Esophagus muscularis mucosa (tissue), 4 donors: ENCODE measurements at regions not wholly inside any gene's neighbourhood (a gene's known extent, or its start where the extent isn't known, plus 50 kb on each side); places are given as distances from the start of the nearest gene placed in this dataset.
A peak's percentile ranks its signal among the peaks of the same experiment; 100 is the strongest.

Experiments used
- DNase-seq: peaks from one replicate; pipeline ENCODE4 v3.0.0-alpha.2; 2017; ENCODE audit errors: extremely low spot score
- H3K27ac ChIP-seq, 4 donors: fragments of 200-600 bp; sonication (generic); replicated peaks in 1 of 4; 1 replicate in 3 of 4; 2 replicates in 1 of 4; pipeline ENCODE4 v1.5.1; 2016 to 2019; ENCODE audit warnings: mild to moderate bottlenecking in 1 of 4
- H3K27me3 ChIP-seq, 4 donors: fragments of 200-600 bp; sonication (generic); one replicate each; pipeline versions ENCODE4 v1.5.1 to v1.6.0; 2016 to 2019
- H3K36me3 ChIP-seq, 4 donors: fragments of 200-600 bp; sonication (generic); one replicate each; pipeline ENCODE4 v1.5.1; 2016 to 2019
- H3K4me1 ChIP-seq, 4 donors: fragments of 200-600 bp; sonication (generic); one replicate each; pipeline ENCODE4 v1.5.1; 2016 to 2019
- H3K4me3 ChIP-seq, 4 donors: fragments of 200-600 bp; sonication (generic); 1 replicate in 2 of 4; 2 replicates in 2 of 4; pipeline ENCODE4 v1.5.1; 2016 to 2019; ENCODE audit warnings: mild to moderate bottlenecking in 4 of 4, moderate library complexity in 1 of 4
- H3K9me3 ChIP-seq, 4 donors: fragments of 200-600 bp; sonication (generic); 1 replicate in 3 of 4; 2 replicates in 1 of 4; pipeline ENCODE4 v1.5.1; 2016 to 2019
- EP300 ChIP-seq: sonication (generic); formaldehyde crosslinking; IDR thresholded peaks from one replicate; pipeline ENCODE4 v1.6.1; 2017; ENCODE audit warnings: antibody characterized with exemption
- POLR2A ChIP-seq: fragments of 450-650 bp; IDR thresholded peaks from one replicate; pipeline ENCODE4 v1.6.1; 2017; ENCODE audit warnings: antibody characterized with exemption, moderate library complexity, mild to moderate bottlenecking, low read depth
- POLR2AphosphoS5 ChIP-seq, 2 donors: sonication (generic); formaldehyde crosslinking; IDR thresholded peaks; one replicate each; pipeline ENCODE4 v1.6.1; 2017; ENCODE audit warnings: antibody characterized with exemption in 2 of 2
- WGBS: methylation state at CpG from one replicate; pipeline ENCODE4 v1.1.5; 2018; 5-methylcytosine and 5-hydroxymethylcytosine counted together
- intact Hi-C: fragments of 100-400 bp; cut with DNase I; formaldehyde crosslinking; loops from one replicate; pipeline ENCODE4 v1.15.1; 2023
- TF ChIP-seq, protein P1 (sequence below), 3 experiments: fragments of 200-600 bp in 2 of 3; fragments of 450-650 bp in 1 of 3; sonication (generic) in 2 of 3; IDR thresholded peaks; one replicate each; pipeline ENCODE4 v1.5.1; 2017 to 2019; ENCODE audit warnings: antibody characterized with exemption in 3 of 3, mild to moderate bottlenecking in 2 of 3, moderate library complexity in 1 of 3

DNA sequence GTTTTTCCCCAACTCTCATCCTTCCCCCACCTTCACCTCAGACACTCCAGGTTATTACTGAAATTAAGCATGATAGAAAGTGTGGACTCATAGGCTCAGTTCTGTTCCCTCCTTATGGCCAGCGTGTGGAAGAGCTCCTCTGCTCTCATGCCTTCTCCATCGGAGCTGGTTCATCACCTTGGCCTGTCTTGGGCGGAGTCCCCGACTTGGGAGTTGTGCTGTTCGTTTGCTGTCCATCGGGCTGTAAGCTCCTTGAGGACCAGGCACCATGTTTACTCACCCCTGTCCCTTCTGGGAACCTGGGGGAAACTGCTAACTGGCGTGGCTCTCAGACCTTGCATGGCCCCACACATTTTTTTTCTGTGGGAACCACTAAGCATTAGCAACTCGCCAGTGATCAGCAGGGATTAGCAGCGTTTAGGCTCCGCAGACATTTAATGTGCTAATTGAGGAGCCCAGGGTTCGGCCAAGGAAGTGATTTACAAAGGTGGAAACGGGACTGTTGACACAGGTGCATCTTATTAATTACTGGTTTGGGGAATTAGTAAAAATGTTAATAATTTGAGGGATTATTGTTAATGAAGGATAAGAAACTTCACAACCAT lies 123.8 kb downstream of the TM9SF2 start:
- H3K4me3 ChIP-seq: no peak overlapping the region
- no peaks in the 10 kb centered on the region for H3K9me3 ChIP-seq
- no peak overlapping the region for H3K27ac ChIP-seq
- H3K27me3 ChIP-seq: no peaks in the 10 kb centered on the region
- H3K4me1 ChIP-seq: peaks cover 4 to 43% (median 38%) of the 10 kb centered on the region in 4 donors
- intact Hi-C loops: no loop called here
- 90% methylated on average over 11 of the region's 12 CpGs for WGBS
- no peaks in the 10 kb centered on the region for H3K36me3 ChIP-seq
- TF ChIP-seq POLR2AphosphoS5 (IDR thresholded peaks at IDR 0.05) (no peak), POLR2A (no peak), EP300 (no peak)
- TF ChIP-seq, protein P1, sequence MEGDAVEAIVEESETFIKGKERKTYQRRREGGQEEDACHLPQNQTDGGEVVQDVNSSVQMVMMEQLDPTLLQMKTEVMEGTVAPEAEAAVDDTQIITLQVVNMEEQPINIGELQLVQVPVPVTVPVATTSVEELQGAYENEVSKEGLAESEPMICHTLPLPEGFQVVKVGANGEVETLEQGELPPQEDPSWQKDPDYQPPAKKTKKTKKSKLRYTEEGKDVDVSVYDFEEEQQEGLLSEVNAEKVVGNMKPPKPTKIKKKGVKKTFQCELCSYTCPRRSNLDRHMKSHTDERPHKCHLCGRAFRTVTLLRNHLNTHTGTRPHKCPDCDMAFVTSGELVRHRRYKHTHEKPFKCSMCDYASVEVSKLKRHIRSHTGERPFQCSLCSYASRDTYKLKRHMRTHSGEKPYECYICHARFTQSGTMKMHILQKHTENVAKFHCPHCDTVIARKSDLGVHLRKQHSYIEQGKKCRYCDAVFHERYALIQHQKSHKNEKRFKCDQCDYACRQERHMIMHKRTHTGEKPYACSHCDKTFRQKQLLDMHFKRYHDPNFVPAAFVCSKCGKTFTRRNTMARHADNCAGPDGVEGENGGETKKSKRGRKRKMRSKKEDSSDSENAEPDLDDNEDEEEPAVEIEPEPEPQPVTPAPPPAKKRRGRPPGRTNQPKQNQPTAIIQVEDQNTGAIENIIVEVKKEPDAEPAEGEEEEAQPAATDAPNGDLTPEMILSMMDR (IDR thresholded peaks at IDR 0.05): no peak
- DNase-seq: no peak

DNA sequence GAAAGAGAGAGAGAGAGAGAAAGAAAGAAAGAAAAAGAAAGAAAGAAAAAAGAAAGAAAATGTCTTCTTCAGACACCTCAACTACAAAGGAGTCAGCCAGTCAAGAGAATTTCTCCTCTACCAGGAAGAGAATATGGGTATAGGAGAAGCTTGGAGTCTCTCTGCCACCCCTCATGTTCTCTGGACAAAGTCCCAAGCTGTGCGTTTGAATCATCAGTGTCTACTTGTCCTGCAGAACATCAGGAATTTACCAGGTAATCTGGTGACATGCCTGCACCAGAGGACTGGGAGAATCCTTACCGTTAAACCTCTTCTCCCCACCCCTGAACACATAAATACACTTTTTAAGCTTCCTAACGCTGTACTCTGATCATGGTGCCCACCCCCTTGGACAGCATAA lies 119.5 kb downstream of the TM9SF2 start:
- no peak overlapping the region for H3K4me3 ChIP-seq
- no peak overlapping the region for H3K27ac ChIP-seq
- no peak for DNase-seq
- peaks cover 7 to 29% (median 18%) of the 10 kb centered on the region in 4 donors for H3K4me1 ChIP-seq
- TF ChIP-seq EP300: no peak
- TF ChIP-seq POLR2AphosphoS5 (IDR thresholded peaks at IDR 0.05): no peak
- no peak for TF ChIP-seq POLR2A
- TF ChIP-seq, protein P1 (IDR thresholded peaks at IDR 0.05): no peak
- H3K36me3 ChIP-seq: no peaks in the 10 kb centered on the region
- intact Hi-C loops: no loop called here
- H3K9me3 ChIP-seq: no peaks in the 10 kb centered on the region
- H3K27me3 ChIP-seq: no peaks in the 10 kb centered on the region
- WGBS: 82% methylated on average over 3 of the region's 3 CpGs

DNA sequence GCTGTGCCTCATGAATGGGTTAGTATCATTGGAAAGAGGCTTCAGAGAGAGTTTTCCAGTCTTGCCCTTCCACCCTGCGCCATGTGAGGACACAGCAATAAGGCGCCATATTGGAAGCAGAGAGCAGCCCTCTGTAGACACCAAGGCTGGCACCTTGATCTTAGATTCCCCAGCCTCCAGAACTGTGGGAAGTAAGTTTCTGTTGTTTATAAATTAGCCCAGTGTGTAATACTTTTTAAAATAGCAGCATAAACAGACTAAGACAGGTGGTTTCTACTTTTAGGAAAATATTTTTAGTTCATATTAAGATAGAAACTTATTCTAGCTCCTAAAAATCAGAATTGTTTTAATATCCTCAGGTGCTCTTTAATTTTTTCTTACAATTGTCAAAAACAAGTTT lies 117.9 kb downstream of the TM9SF2 start:
- no peaks in the 10 kb centered on the region for H3K27me3 ChIP-seq
- WGBS: 93% methylated on average over 2 of the region's 2 CpGs
- no peak for DNase-seq
- no peaks in the 10 kb centered on the region for H3K9me3 ChIP-seq
- no peaks in the 10 kb centered on the region for H3K36me3 ChIP-seq
- no peak for TF ChIP-seq EP300
- no peak for TF ChIP-seq POLR2AphosphoS5 (IDR thresholded peaks at IDR 0.05)
- no peak for TF ChIP-seq POLR2A
- TF ChIP-seq, protein P1 (IDR thresholded peaks at IDR 0.05): no peak
- no peak overlapping the region for H3K4me3 ChIP-seq
- peaks cover 7 to 27% (median 16%) of the 10 kb centered on the region in 4 donors for H3K4me1 ChIP-seq
- intact Hi-C loops: no loop called here
- H3K27ac ChIP-seq: no peak overlapping the region

DNA sequence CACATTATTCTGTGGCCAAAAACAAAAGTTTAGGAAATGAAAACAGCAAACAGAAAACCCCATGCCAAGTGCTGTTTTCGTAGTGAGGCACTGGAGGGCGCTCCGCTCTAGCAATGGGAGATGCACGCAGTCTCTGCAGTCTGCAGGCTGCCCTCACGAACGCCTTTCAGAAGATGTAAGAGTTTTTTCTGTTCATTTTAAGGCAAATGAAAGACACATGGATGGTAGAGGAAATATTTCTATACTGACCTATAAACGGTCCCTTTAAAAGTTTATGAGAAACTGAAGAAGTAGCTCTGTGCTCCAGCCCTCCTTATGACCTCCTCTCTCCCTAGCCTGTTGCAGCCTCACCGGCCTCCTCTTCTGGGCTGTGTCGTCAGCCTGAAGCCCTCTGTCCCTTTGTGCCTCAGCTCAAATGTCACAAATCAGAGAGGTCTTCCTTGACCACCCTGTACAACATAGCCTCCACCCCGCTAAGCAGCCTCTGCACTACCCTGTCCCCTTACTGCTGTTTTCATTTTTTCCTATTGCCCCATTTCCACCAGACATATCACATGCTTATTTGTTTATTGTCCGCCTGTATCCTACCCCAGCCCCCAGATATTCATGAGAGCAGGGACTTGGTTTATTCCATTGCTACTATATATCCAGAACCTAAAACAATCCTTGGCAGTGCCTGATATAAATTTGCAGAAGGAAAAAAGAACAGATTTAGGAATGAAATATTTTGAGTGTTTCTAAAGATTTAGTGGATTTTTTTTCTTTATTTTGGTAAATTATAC lies 116.4 kb downstream of the TM9SF2 start:
- H3K27ac ChIP-seq: no peak overlapping the region
- no peak for TF ChIP-seq POLR2AphosphoS5 (IDR thresholded peaks at IDR 0.05)
- TF ChIP-seq, protein P1 (IDR thresholded peaks at IDR 0.05): peak; percentile 45 to 63 (median 55)
- intact Hi-C loops: no loop called here
- no peak overlapping the region for H3K4me3 ChIP-seq
- WGBS: 51% methylated on average over 11 of the region's 11 CpGs
- H3K36me3 ChIP-seq: no peaks in the 10 kb centered on the region
- no peak for DNase-seq
- H3K9me3 ChIP-seq: no peaks in the 10 kb centered on the region
- peaks cover 7 to 27% (median 16%) of the 10 kb centered on the region in 4 donors for H3K4me1 ChIP-seq
- H3K27me3 ChIP-seq: no peaks in the 10 kb centered on the region
